GM18868 (cell line): ENCODE measurements at regions not wholly inside any gene's neighbourhood (a gene's known extent, or its start where the extent isn't known, plus 50 kb on each side); places are given as distances from the start of the nearest gene placed in this dataset.
A peak's percentile ranks its signal among the peaks of the same experiment; 100 is the strongest.

Experiments used
- ATAC-seq: cut with Tn5 transposase; IDR thresholded peaks from one replicate; pipeline ENCODE4 v1.9.1; 2021; ENCODE audit warnings: mild to moderate bottlenecking, moderate library complexity; ENCODE audit not compliant: unreplicated experiment

DNA sequence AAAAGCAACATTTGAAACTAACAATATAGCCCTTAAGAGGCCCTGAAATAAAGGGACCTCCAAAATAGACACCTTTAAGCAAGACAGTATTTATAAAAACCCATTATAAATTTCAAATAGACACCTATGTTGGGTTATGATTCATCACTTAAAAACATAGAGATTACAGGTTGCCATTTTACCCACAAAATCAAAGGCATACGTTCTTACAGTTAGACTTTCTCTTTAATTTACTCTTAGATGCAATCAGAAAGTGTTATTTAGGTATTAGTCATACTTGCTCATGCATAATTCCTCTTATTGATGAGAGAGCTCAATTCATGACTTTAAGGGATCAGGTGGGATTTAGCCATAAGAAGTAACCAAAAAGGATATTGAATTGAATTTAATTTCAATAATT is 51.5 kb upstream of the TMEM200A start:
- ATAC-seq: peak; percentile 80

DNA sequence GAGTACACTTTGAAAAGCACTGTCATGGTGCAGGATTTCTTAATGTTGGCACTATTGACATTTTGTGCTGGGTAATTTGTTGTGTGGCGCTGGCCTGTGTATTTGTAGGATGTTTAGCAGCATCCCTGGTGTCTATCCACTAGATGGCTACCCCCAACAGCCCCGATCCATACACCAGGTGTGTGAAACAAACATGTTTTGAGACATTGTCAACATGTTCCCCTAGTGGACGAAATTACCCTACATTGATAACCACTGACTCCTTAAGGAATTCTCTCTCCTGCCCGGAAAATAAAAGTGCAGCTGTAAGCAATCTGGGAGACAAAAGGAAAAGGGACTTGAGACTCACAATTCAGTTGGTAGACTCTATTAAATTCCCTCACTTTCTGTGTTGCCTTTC is 52.6 kb upstream of the TMEM200A start:
- ATAC-seq: no peak

DNA sequence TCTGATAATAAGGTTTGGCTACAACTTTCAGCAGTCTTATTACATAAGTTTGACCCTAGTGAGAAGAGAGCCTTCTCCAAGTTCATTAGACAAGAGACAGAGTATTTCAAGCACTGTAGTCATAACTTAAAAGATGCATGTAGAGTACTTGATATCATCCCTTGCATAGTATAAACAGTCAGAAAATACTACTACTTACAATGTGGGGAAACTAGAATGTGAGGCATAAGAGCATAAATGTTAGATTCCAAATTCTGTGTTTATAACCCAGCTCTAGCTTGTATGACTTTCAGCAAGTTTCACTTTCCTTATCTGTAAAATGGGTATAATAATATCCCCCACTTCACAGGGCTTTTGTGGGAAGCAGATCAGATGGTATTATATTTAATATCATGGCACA is 56.8 kb upstream of the TMEM200A start:
- ATAC-seq: no peak

DNA sequence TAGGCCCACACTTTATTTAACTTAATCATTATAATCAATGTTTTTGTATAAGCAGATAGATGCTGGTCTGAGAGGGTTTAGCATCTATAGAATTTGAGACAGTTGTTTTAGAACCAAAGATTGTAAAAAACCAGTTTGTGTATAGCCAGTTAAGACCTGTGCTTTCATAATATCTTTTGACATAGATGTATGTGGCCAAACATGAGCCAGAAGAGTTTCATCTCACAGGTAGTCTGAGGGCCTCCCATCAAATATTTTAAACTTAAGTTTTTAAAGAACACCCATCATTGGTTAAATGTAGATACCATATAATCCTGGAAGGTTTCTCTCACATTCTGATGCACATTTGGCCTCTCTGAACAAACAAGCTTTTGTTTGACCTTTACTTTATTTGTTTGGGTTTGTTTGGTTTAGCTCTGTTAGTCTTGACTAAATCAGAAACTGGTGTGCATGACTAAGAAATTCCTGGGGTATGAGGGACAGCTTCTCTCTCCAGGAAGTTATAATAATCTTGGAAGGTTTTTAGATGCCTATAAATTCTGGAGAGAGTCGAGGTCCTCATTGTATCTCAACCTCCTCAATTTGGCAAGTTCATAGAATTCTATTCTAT is 58.0 kb upstream of the TMEM200A start:
- no peak for ATAC-seq

DNA sequence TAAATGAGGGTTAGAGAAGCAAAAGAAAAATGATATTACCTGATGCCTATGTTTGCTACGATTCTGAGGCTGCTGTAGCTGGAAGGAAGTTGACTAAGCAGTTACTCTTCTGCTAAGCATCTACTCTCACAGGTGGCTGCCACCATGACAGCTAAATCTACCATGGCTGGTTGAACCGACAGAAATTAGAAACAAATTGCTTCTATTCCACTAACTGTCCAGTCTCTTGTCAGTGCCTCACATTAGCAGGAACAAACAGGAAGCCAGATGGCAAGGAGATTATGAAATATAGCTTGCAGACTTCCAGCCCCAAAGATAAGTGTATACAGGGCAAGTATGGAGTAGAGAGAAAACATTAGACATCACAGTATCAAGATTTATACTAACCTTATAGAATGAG is 59.4 kb upstream of the TMEM200A start:
- ATAC-seq: no peak

DNA sequence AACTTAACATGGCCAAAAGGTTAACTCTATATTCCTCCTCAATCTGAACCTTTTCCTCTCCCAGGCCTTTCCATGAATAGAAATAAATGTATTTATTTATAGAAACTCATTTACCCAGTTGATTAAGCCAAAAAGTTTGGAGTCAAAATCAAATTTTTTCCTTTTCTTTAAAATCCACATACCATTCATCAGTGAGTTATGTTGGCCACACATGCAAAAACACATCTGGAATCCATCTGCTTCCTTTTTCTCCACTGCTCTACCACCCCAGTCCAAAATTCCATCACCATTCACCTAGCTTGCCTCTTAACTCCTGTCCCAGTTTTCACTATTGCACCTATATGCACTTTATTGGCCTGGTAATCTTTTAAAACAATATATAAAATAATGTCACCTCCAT is 62.4 kb upstream of the TMEM200A start:
- no peak for ATAC-seq

DNA sequence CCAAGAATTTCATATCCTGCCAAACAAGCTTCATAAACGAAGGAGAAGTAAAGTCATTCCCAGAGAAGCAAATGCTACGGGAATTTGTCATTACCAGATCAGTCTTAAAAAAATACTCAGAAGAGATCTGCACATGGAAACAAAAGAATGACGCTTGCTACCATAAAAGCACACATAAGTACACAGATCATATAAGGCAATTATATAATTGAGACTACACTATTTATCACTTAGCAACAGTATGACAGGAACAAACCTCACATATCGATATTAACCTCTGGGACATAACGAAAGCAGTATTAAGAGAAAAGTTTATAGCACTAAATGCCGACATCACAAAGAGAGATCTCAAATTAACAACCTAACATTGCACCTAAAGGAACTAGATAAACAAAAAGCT is 67.6 kb upstream of the TMEM200A start:
- ATAC-seq: no peak

DNA sequence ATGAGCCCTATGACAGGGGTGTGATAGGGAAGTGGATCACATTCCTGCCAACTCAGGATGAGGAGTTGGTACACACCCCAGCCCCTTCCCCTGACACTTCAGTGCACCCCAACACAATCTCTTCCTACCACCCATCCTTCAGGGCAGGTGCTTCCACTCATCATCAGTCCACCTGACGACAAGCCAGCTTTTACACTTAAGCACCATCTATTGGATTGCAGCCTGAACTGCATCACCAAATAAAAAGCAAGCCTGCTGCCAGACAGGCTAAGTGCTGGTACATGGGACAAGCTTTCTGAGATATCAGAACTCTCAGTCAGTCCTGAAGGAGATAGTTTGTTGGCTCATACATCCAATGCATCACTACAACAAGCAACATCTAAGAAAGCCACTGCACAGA is 69.0 kb upstream of the TMEM200A start:
- no peak for ATAC-seq

DNA sequence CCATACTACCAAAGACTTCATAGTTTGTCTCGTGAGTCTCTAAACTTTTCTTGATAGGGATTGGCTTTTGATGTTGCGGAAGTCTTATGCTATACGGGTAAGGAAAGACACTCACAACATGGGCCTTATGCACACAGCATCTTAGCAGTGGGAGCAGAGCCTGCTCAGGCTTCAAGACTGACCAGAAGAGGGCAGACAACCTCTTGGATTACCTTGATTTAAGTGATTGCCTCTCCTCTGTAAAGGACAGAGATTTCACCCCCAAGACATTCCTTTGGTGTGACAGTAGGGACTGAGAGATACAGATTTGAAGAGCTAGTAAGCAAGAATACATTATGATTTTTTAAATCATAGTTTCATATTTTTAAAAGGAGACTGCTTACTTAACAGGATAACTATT is 71.0 kb upstream of the SAMD3 start:
- peak; percentile 61 for ATAC-seq

DNA sequence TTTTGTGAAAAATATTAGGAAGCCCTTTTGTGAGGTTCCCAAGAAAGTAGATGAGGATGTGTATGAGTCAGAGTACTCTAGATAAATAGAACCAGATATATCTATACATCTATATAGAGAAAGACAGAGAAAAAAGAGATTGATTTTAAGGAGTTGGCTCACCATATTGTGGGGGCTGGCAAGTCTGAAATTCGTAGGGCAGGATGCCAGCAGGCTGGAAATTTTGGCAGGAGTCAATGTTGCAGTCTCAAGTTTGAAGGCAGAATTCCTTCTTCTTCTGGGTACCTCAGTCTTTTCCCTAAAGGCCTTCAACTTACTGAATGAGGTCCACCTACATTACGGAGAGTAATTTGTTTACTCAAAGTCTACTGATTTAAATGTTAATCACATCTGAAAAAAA is 65.3 kb upstream of the SAMD3 start:
- ATAC-seq: no peak

DNA sequence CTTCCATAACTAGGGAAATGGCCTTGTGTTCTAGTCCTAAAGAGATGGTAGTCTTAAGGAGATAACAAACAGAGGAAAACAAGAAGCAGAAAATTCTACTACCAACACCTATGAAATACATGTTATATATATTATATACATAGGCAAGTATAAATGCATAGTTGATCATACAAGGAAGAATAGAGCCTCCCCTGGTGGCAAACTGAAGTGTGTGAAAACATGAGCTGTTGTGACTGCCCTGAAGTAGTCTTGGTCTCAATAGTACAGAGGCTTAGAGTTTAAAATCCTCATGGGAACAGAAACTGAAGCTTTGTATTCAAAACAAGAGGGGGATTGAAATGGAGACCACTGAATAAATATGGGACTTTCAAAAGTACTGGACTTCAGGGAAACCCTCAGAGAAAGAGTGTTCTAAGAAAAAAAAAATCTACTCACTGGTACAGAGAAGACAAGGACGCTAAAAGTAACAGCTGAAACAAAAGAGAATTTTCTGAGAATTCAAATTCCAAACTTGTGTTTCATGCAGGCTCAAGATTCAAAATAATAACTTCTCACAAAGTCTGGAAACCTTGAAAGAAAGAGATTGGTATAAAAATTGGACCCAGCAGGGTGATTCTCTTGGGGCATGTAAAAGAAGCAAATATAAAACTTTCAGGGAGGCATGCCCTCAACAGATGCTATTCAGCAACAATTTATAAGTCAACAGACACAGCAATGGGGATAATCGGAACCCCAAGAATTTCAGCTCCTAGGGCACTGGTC is 59.7 kb upstream of the SAMD3 start:
- ATAC-seq: peak; percentile 80

DNA sequence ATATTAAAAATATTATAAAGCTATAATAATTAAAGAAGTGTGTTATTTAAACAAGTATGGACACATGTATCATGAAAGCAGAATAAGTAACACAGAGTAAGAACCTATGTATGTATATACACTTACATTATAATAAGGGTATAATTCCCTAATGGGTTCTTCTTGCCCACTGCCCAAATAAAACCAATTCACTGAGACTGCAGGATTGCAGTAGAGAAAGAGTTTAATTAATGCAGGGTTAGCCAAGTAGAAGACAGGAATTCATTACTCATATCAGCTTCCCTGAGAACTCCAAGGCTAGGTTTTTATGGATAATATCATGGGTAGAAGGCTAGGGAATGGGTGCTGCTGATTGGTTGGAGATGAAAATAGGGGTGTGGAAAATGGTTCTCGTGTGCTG is 53.8 kb upstream of the SAMD3 start:
- no peak for ATAC-seq

DNA sequence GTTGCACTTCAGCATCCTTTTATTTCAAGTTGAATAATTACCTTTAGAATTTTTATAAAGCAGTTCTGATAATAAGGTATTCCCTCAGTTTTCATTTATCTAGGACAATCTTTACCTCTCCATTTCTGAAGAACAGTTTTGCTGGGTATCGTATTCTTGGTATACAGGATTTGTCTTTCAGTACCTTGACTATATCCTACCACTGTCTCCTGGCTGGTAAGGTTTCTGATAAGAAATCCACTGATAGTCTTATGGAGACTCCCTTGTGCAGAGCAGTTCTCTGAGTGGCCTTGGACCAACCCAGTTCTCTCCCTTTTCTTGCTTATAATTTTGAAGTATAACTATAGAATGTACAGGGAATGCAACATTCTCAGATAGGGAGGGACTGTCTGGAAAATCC is 51.3 kb upstream of the SAMD3 start:
- ATAC-seq: no peak
